ENCODE measurements at regions not wholly inside any gene's neighbourhood (a gene's known extent, or its start where the extent isn't known, plus 50 kb on each side); places are given as distances from the start of the nearest gene placed in this dataset.

DNA sequence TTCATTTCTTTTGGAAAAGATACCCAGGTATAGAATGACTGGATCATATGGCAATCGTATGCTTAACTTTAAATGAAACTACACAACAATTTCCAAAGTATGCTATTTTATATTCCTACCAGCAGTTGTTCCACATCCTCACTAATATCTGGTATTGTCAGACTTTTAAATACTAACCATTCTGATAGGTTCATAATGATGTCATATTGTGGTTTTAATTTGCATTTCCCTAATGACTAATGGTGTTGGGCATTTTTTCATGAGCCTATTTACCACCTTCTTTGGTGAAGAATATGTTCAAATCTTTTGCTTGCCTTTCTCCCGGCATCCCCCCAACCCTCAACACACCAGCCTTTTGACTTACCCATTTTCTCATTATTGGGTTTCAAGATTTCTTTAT, 96.2 kb upstream of the HMGN3 start:
- in situ Hi-C loops (cut with MboI; ENCODE audit: low sequenced_read_pairs), result no loop called here
- no peaks in the 10 kb centered on the region for H3K9me3 ChIP-seq
- no peaks in the 10 kb centered on the region for H3K27me3 ChIP-seq (ENCODE audit: low read depth)
- no peak for DNase-seq (ENCODE audit: low spot score in 2 of 2)
- no peak overlapping the region for H3K4me3 ChIP-seq
- H3K4me1 ChIP-seq, result no peaks in the 10 kb centered on the region
- no peaks in the 10 kb centered on the region for H3K36me3 ChIP-seq (replicated peaks)

DNA sequence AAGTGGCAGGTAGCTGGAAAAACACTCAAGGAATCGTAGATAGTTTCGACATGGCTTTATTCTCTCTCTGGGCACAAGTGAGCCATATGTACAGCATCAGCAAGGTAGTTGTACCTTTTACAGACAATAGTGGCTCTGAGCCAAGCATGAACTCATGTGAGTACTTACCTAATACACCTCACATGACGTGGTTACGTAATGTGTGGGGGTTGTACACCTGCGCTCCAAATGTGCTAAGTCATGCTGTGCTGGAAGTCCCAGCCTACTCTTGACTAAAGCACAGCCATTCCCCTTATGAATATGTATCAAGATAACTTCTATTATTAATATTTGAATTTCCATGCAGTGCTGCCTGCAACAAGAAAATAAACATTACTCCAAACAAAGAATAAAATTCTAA, 78.8 kb upstream of the HMGN3 start:
- Histone ChIP-seq H3K4me1 (no peaks in the 10 kb centered on the region), H3K9me3 (no peaks in the 10 kb centered on the region), H3K27me3 (ENCODE audit: low read depth) (peaks cover 4% of the 10 kb centered on the region; the same call in 1 of the 2 replicates), H3K4me3 (no peak overlapping the region), H3K36me3 (replicated peaks) (no peaks in the 10 kb centered on the region)
- in situ Hi-C loops (cut with MboI; ENCODE audit: low sequenced_read_pairs), result no loop called here
- no peak for DNase-seq (ENCODE audit: low spot score in 2 of 2)

DNA sequence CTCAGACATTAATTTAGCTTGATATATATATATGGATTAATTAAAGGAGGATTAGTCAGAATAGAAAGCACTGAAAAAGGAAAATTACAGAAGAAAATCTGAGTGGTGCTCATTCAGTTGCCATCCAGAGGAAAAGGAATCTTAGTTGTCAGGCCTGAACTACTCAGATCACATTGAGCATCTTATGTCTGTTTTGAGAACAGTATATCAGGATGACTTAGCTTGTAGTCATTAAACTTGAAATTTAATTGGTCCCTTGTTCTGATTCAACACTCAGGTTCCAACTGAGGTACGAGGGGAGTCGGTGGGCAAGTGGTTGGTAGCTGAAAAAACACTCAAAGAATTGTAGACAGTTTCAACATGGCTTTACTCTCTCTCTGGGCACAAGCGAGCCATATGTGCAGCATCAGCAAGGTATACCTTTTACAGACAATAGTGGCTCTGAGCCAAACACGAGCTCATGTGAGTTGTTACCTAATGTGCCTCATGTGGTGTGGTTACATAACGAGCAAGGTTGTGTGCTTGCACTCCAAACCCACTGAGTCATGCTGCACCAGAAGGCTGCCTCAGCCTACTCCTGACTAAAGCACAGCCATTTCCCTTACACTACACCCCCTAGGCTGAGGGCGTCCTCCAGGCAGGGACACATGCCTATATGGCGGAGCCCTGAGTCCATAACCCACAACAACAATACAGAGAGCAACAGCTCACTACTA, 73.0 kb upstream of the HMGN3 start:
- no peak for DNase-seq (ENCODE audit: low spot score in 2 of 2)
- no peaks in the 10 kb centered on the region for H3K27me3 ChIP-seq (ENCODE audit: low read depth)
- in situ Hi-C loops (cut with MboI; ENCODE audit: low sequenced_read_pairs), result no loop called here
- H3K9me3 ChIP-seq, result no peaks in the 10 kb centered on the region
- no peak overlapping the region for H3K4me3 ChIP-seq
- no peaks in the 10 kb centered on the region for H3K4me1 ChIP-seq
- no peaks in the 10 kb centered on the region for H3K36me3 ChIP-seq (replicated peaks)

GRCh38 chr6:79305020-79305419, 70.5 kb upstream of the HMGN3 start:
- DNase-seq (ENCODE audit: low spot score in 2 of 2), result no peak
- in situ Hi-C loops (cut with MboI; ENCODE audit: low sequenced_read_pairs), result no loop called here

DNA sequence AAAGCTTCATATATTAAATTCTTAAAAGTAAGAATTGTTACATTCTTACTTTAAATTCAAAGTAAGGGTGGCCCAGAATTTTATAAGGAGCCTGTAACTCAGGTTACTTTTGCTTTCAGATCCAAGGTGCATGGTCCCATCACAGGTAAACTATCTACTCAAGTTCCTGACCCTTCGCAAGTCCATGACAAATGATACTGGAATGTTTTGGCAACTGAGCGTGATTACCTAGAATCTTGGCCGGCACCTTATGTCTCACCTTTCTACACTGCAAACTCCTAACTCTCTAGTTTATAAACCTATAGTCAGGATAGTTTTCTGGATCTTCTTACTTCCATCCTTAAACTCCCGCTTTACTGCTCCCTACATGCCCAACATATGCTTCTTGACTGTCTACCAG, 67.9 kb upstream of the HMGN3 start:
- Histone ChIP-seq H3K9me3 (no peaks in the 10 kb centered on the region), H3K4me3 (no peak overlapping the region), H3K4me1 (no peaks in the 10 kb centered on the region), H3K27me3 (ENCODE audit: low read depth) (no peaks in the 10 kb centered on the region), H3K36me3 (replicated peaks) (no peaks in the 10 kb centered on the region)
- in situ Hi-C loops (cut with MboI; ENCODE audit: low sequenced_read_pairs), result no loop called here
- no peak for DNase-seq (ENCODE audit: low spot score in 2 of 2)

More at GRCh38 chr6:79305020-79305419, 70.5 kb upstream of the HMGN3 start:
- no peaks in the 10 kb centered on the region for H3K9me3 ChIP-seq
- no peaks in the 10 kb centered on the region for H3K27me3 ChIP-seq (ENCODE audit: low read depth)
- H3K4me1 ChIP-seq, result no peaks in the 10 kb centered on the region
- no peak overlapping the region for H3K4me3 ChIP-seq
- no peaks in the 10 kb centered on the region for H3K36me3 ChIP-seq (replicated peaks)

GRCh38 chr6:79301290-79301689, 66.8 kb upstream of the HMGN3 start:
- Histone ChIP-seq H3K27me3 (ENCODE audit: low read depth) (no peaks in the 10 kb centered on the region), H3K4me1 (no peaks in the 10 kb centered on the region), H3K4me3 (no peak overlapping the region), H3K9me3 (no peaks in the 10 kb centered on the region), H3K36me3 (replicated peaks) (no peaks in the 10 kb centered on the region)
- in situ Hi-C loops (cut with MboI; ENCODE audit: low sequenced_read_pairs), result no loop called here
- no peak for DNase-seq (ENCODE audit: low spot score in 2 of 2)

DNA sequence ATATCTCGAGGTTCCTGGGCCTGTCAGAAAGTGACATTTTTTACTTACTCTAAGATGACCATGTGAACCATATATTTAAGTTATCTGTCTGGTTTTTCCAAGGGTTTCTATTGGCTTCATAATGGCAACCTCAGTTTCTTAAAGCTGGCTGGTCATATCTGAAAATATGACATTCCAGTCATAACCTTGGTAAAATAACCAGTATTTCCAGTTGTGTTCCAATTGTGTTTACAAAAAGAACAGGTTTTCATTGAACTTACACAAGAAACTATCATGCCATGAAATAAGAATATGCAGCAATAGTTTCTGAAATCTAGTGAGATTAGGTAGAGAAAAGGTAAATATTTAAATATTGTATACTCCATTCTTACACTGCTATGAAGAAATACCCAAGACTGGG, 61.7 kb upstream of the HMGN3 start:
- Histone ChIP-seq H3K27me3 (ENCODE audit: low read depth) (no peaks in the 10 kb centered on the region), H3K36me3 (replicated peaks) (no peaks in the 10 kb centered on the region), H3K9me3 (no peaks in the 10 kb centered on the region), H3K4me1 (no peaks in the 10 kb centered on the region), H3K4me3 (no peak overlapping the region)
- in situ Hi-C loops (cut with MboI; ENCODE audit: low sequenced_read_pairs), result no loop called here
- no peak for DNase-seq (ENCODE audit: low spot score in 2 of 2)

Data from HAP-1 (cell line).